ENCODE measurements at regions not wholly inside any gene's neighbourhood (a gene's known extent, or its start where the extent isn't known, plus 50 kb on each side); places are given as distances from the start of the nearest gene placed in this dataset.

- H3K4me1 ChIP-seq (ENCODE audit: control insufficient read depth in 5 of 5, insufficient read depth in 5 of 5, low read length in 5 of 5): peaks cover 0 to 10% (median 6%) of the 10 kb centered on the region in 5 donors
These were observed 521.2 kb upstream of the TBX3 start for GRCh38 chr12:115204957-115205754.

GRCh38 chr12:115203701-115204100 lies 519.7 kb upstream of the TBX3 start:
- Histone ChIP-seq H3K9ac (ENCODE audit: low read length in 5 of 5) (no peak overlapping the region), H3K4me1 (ENCODE audit: control insufficient read depth in 5 of 5, insufficient read depth in 5 of 5, low read length in 5 of 5) (peaks cover 0 to 17% (median 12%) of the 10 kb centered on the region in 5 donors), H3K27me3 (ENCODE audit: control insufficient read depth in 5 of 5, insufficient read depth in 4 of 5, low read length in 5 of 5) (no peaks in the 10 kb centered on the region), H3K9me3 (ENCODE audit: control insufficient read depth in 5 of 5, low read length in 5 of 5) (no peaks in the 10 kb centered on the region), H3K4me3 (ENCODE audit: low read depth in 1 of 5, low read length in 5 of 5) (no peak overlapping the region), H3K27ac (ENCODE audit: low read depth, low read length) (no peak overlapping the region), H3K36me3 (ENCODE audit: control insufficient read depth in 5 of 5, insufficient read depth in 5 of 5, low read length in 5 of 5) (no peaks in the 10 kb centered on the region)

More at GRCh38 chr12:115204957-115205754, 521.2 kb upstream of the TBX3 start:
- no peak overlapping the region for H3K9ac ChIP-seq (ENCODE audit: low read length in 5 of 5)
- no peaks in the 10 kb centered on the region for H3K9me3 ChIP-seq (ENCODE audit: control insufficient read depth in 5 of 5, low read length in 5 of 5)
- H3K36me3 ChIP-seq (ENCODE audit: control insufficient read depth in 5 of 5, insufficient read depth in 5 of 5, low read length in 5 of 5): no peaks in the 10 kb centered on the region
- no peak overlapping the region for H3K27ac ChIP-seq (ENCODE audit: low read depth, low read length)
- no peak overlapping the region for H3K4me3 ChIP-seq (ENCODE audit: low read depth in 1 of 5, low read length in 5 of 5)
- H3K27me3 ChIP-seq (ENCODE audit: control insufficient read depth in 5 of 5, insufficient read depth in 4 of 5, low read length in 5 of 5): no peaks in the 10 kb centered on the region

GRCh38 chr12:115201966-115202365 lies 518.0 kb upstream of the TBX3 start:
- Histone ChIP-seq H3K9ac (ENCODE audit: low read length in 5 of 5) (no peak overlapping the region), H3K4me1 (ENCODE audit: control insufficient read depth in 5 of 5, insufficient read depth in 5 of 5, low read length in 5 of 5) (peaks cover 0 to 16% (median 12%) of the 10 kb centered on the region in 5 donors), H3K36me3 (ENCODE audit: control insufficient read depth in 5 of 5, insufficient read depth in 5 of 5, low read length in 5 of 5) (no peaks in the 10 kb centered on the region), H3K27me3 (ENCODE audit: control insufficient read depth in 5 of 5, insufficient read depth in 4 of 5, low read length in 5 of 5) (no peaks in the 10 kb centered on the region), H3K9me3 (ENCODE audit: control insufficient read depth in 5 of 5, low read length in 5 of 5) (no peaks in the 10 kb centered on the region), H3K4me3 (ENCODE audit: low read depth in 1 of 5, low read length in 5 of 5) (no peak overlapping the region), H3K27ac (ENCODE audit: low read depth, low read length) (no peak overlapping the region)

GRCh38 chr12:115199831-115200230 lies 515.9 kb upstream of the TBX3 start:
- no peak overlapping the region for H3K9ac ChIP-seq (ENCODE audit: low read length in 5 of 5)
- no peaks in the 10 kb centered on the region for H3K9me3 ChIP-seq (ENCODE audit: control insufficient read depth in 5 of 5, low read length in 5 of 5)
- H3K27ac ChIP-seq (ENCODE audit: low read depth, low read length): no peak overlapping the region
- no peaks in the 10 kb centered on the region for H3K27me3 ChIP-seq (ENCODE audit: control insufficient read depth in 5 of 5, insufficient read depth in 4 of 5, low read length in 5 of 5)
- H3K4me1 ChIP-seq (ENCODE audit: control insufficient read depth in 5 of 5, insufficient read depth in 5 of 5, low read length in 5 of 5): peaks cover 0 to 11% (median 8%) of the 10 kb centered on the region in 5 donors
- H3K4me3 ChIP-seq (ENCODE audit: low read depth in 1 of 5, low read length in 5 of 5): no peak overlapping the region
- H3K36me3 ChIP-seq (ENCODE audit: control insufficient read depth in 5 of 5, insufficient read depth in 5 of 5, low read length in 5 of 5): no peaks in the 10 kb centered on the region

- H3K36me3 ChIP-seq (ENCODE audit: control insufficient read depth in 5 of 5, insufficient read depth in 5 of 5, low read length in 5 of 5): no peaks in the 10 kb centered on the region
- peaks cover 0 to 19% (median 9%) of the 10 kb centered on the region in 5 donors for H3K4me1 ChIP-seq (ENCODE audit: control insufficient read depth in 5 of 5, insufficient read depth in 5 of 5, low read length in 5 of 5)
- H3K9ac ChIP-seq (ENCODE audit: low read length in 5 of 5): no peak overlapping the region
- H3K4me3 ChIP-seq (ENCODE audit: low read depth in 1 of 5, low read length in 5 of 5): no peak overlapping the region
- H3K27ac ChIP-seq (ENCODE audit: low read depth, low read length): no peak overlapping the region
- H3K9me3 ChIP-seq (ENCODE audit: control insufficient read depth in 5 of 5, low read length in 5 of 5): no peaks in the 10 kb centered on the region
- H3K27me3 ChIP-seq (ENCODE audit: control insufficient read depth in 5 of 5, insufficient read depth in 4 of 5, low read length in 5 of 5): no peaks in the 10 kb centered on the region
These were observed 510.9 kb upstream of the TBX3 start for GRCh38 chr12:115194857-115195256.

GRCh38 chr12:115194448-115194847 lies 510.5 kb upstream of the TBX3 start:
- Histone ChIP-seq H3K27ac (ENCODE audit: low read depth, low read length) (no peak overlapping the region), H3K36me3 (ENCODE audit: control insufficient read depth in 5 of 5, insufficient read depth in 5 of 5, low read length in 5 of 5) (no peaks in the 10 kb centered on the region), H3K9ac (ENCODE audit: low read length in 5 of 5) (no peak overlapping the region), H3K27me3 (ENCODE audit: control insufficient read depth in 5 of 5, insufficient read depth in 4 of 5, low read length in 5 of 5) (no peaks in the 10 kb centered on the region), H3K9me3 (ENCODE audit: control insufficient read depth in 5 of 5, low read length in 5 of 5) (no peaks in the 10 kb centered on the region), H3K4me3 (ENCODE audit: low read depth in 1 of 5, low read length in 5 of 5) (no peak overlapping the region), H3K4me1 (ENCODE audit: control insufficient read depth in 5 of 5, insufficient read depth in 5 of 5, low read length in 5 of 5) (peaks cover 0 to 17% (median 10%) of the 10 kb centered on the region in 5 donors)

GRCh38 chr12:115191342-115191741 lies 507.4 kb upstream of the TBX3 start:
- Histone ChIP-seq H3K27me3 (ENCODE audit: control insufficient read depth in 5 of 5, insufficient read depth in 4 of 5, low read length in 5 of 5) (no peaks in the 10 kb centered on the region), H3K36me3 (ENCODE audit: control insufficient read depth in 5 of 5, insufficient read depth in 5 of 5, low read length in 5 of 5) (no peaks in the 10 kb centered on the region), H3K9me3 (ENCODE audit: control insufficient read depth in 5 of 5, low read length in 5 of 5) (no peaks in the 10 kb centered on the region), H3K27ac (ENCODE audit: low read depth, low read length) (no peak overlapping the region), H3K9ac (ENCODE audit: low read length in 5 of 5) (no peak overlapping the region), H3K4me1 (ENCODE audit: control insufficient read depth in 5 of 5, insufficient read depth in 5 of 5, low read length in 5 of 5) (peaks cover 0 to 16% (median 11%) of the 10 kb centered on the region in 5 donors), H3K4me3 (ENCODE audit: low read depth in 1 of 5, low read length in 5 of 5) (no peak overlapping the region)

- no peak overlapping the region for H3K4me3 ChIP-seq (ENCODE audit: low read depth in 1 of 5, low read length in 5 of 5)
- peaks cover 0 to 16% (median 11%) of the 10 kb centered on the region in 5 donors for H3K4me1 ChIP-seq (ENCODE audit: control insufficient read depth in 5 of 5, insufficient read depth in 5 of 5, low read length in 5 of 5)
- peak overlapping the region; percentile 5 for H3K27ac ChIP-seq (ENCODE audit: low read depth, low read length)
- peaks cover 0 to 6% (median 0%) of the 10 kb centered on the region in 5 donors for H3K9me3 ChIP-seq (ENCODE audit: control insufficient read depth in 5 of 5, low read length in 5 of 5)
- no peaks in the 10 kb centered on the region for H3K36me3 ChIP-seq (ENCODE audit: control insufficient read depth in 5 of 5, insufficient read depth in 5 of 5, low read length in 5 of 5)
- H3K9ac ChIP-seq (ENCODE audit: low read length in 5 of 5): peak overlapping the region in 2 of 5 donors; percentile 11 to 22
- H3K27me3 ChIP-seq (ENCODE audit: control insufficient read depth in 5 of 5, insufficient read depth in 4 of 5, low read length in 5 of 5): no peaks in the 10 kb centered on the region
These were observed 506.2 kb upstream of the TBX3 start for GRCh38 chr12:115190010-115190770.

GRCh38 chr12:115185506-115185905 lies 501.5 kb upstream of the TBX3 start:
- Histone ChIP-seq H3K36me3 (ENCODE audit: control insufficient read depth in 5 of 5, insufficient read depth in 5 of 5, low read length in 5 of 5) (no peaks in the 10 kb centered on the region), H3K9me3 (ENCODE audit: control insufficient read depth in 5 of 5, low read length in 5 of 5) (peaks cover 0 to 6% (median 0%) of the 10 kb centered on the region in 5 donors), H3K4me1 (ENCODE audit: control insufficient read depth in 5 of 5, insufficient read depth in 5 of 5, low read length in 5 of 5) (peaks cover 0 to 15% (median 11%) of the 10 kb centered on the region in 5 donors), H3K4me3 (ENCODE audit: low read depth in 1 of 5, low read length in 5 of 5) (no peak overlapping the region), H3K27me3 (ENCODE audit: control insufficient read depth in 5 of 5, insufficient read depth in 4 of 5, low read length in 5 of 5) (no peaks in the 10 kb centered on the region), H3K27ac (ENCODE audit: low read depth, low read length) (no peak overlapping the region), H3K9ac (ENCODE audit: low read length in 5 of 5) (no peak overlapping the region)

GRCh38 chr12:115183752-115184151 lies 499.8 kb upstream of the TBX3 start:
- Histone ChIP-seq H3K9me3 (ENCODE audit: control insufficient read depth in 5 of 5, low read length in 5 of 5) (peaks cover 0 to 6% (median 0%) of the 10 kb centered on the region in 5 donors), H3K27me3 (ENCODE audit: control insufficient read depth in 5 of 5, insufficient read depth in 4 of 5, low read length in 5 of 5) (no peaks in the 10 kb centered on the region), H3K4me3 (ENCODE audit: low read depth in 1 of 5, low read length in 5 of 5) (no peak overlapping the region), H3K9ac (ENCODE audit: low read length in 5 of 5) (no peak overlapping the region), H3K4me1 (ENCODE audit: control insufficient read depth in 5 of 5, insufficient read depth in 5 of 5, low read length in 5 of 5) (peaks cover 0 to 6% (median 0%) of the 10 kb centered on the region in 5 donors), H3K36me3 (ENCODE audit: control insufficient read depth in 5 of 5, insufficient read depth in 5 of 5, low read length in 5 of 5) (no peaks in the 10 kb centered on the region), H3K27ac (ENCODE audit: low read depth, low read length) (no peak overlapping the region)
